GM12874 (cell line): ENCODE measurements at regions not wholly inside any gene's neighbourhood (a gene's known extent, or its start where the extent isn't known, plus 50 kb on each side); places are given as distances from the start of the nearest gene placed in this dataset.

ENCODE experiments used
- CTCF ChIP-seq: IDR thresholded peaks from 2 replicates; pipeline ENCODE4 v1.5.1; 2011; ENCODE audit warnings: low read depth, mild to moderate bottlenecking, control low read depth, low read length, moderate library complexity; ENCODE audit not compliant: insufficient read depth

GRCh38 chrX:1034717-1035116 lies 177.7 kb downstream of the CRLF2 start:
- no peak for TF ChIP-seq CTCF

GRCh38 chrX:1031521-1032430 lies 180.7 kb downstream of the CRLF2 start:
- TF ChIP-seq CTCF, result no peak

GRCh38 chrX:1029494-1029893 lies 183.0 kb downstream of the CRLF2 start:
- TF ChIP-seq CTCF, result no peak

- TF ChIP-seq CTCF, result no peak
These were observed 184.8 kb downstream of the CRLF2 start for GRCh38 chrX:1027680-1028079.

GRCh38 chrX:1027133-1027532 lies 185.3 kb downstream of the CRLF2 start:
- TF ChIP-seq CTCF, result no peak

- TF ChIP-seq CTCF, result no peak
These were observed 186.0 kb downstream of the CRLF2 start for GRCh38 chrX:1026263-1027015.

- no peak for TF ChIP-seq CTCF
These were observed 187.0 kb downstream of the CRLF2 start for GRCh38 chrX:1025413-1025812.
